ENCODE measurements at regions not wholly inside any gene's neighbourhood (a gene's known extent, or its start where the extent isn't known, plus 50 kb on each side); places are given as distances from the start of the nearest gene placed in this dataset.

DNA sequence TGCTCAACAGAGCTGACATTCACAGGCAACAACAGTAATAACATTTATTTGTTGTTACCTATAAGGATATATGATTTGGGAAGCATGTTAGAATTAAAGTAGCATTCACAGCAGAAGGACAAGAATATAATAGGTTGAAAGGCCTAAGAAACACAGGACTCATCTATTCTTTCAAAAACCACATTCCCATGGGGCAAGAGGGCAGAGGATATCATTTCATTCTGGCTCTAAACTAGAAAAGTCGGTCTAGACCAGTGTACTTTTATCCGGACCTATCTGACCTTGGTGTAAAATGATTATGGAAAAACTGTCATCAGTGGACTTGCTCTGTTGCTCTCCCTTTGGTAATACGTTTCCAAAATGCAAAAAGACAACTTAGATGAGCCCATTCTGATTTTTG lies 914.7 kb upstream of the CITED2 start:
- Mint-ChIP-seq H3K27ac (ENCODE audit: unreplicated experiment) (no peak overlapping the region), H3K4me3 (no peak overlapping the region), H3K9me3 (peaks cover 11% of the 10 kb centered on the region), H3K4me1 (peaks cover 12% of the 10 kb centered on the region), H3K27me3 (ENCODE audit: low read depth) (no peaks in the 10 kb centered on the region), H3K36me3 (ENCODE audit: low read depth) (peaks cover 10% of the 10 kb centered on the region)
- TF ChIP-seq, protein P1, sequence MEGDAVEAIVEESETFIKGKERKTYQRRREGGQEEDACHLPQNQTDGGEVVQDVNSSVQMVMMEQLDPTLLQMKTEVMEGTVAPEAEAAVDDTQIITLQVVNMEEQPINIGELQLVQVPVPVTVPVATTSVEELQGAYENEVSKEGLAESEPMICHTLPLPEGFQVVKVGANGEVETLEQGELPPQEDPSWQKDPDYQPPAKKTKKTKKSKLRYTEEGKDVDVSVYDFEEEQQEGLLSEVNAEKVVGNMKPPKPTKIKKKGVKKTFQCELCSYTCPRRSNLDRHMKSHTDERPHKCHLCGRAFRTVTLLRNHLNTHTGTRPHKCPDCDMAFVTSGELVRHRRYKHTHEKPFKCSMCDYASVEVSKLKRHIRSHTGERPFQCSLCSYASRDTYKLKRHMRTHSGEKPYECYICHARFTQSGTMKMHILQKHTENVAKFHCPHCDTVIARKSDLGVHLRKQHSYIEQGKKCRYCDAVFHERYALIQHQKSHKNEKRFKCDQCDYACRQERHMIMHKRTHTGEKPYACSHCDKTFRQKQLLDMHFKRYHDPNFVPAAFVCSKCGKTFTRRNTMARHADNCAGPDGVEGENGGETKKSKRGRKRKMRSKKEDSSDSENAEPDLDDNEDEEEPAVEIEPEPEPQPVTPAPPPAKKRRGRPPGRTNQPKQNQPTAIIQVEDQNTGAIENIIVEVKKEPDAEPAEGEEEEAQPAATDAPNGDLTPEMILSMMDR (conservative IDR thresholded peaks at IDR 0.05) = no peak
- no peak for DNase-seq (ENCODE audit: low read depth, low spot score)

DNA sequence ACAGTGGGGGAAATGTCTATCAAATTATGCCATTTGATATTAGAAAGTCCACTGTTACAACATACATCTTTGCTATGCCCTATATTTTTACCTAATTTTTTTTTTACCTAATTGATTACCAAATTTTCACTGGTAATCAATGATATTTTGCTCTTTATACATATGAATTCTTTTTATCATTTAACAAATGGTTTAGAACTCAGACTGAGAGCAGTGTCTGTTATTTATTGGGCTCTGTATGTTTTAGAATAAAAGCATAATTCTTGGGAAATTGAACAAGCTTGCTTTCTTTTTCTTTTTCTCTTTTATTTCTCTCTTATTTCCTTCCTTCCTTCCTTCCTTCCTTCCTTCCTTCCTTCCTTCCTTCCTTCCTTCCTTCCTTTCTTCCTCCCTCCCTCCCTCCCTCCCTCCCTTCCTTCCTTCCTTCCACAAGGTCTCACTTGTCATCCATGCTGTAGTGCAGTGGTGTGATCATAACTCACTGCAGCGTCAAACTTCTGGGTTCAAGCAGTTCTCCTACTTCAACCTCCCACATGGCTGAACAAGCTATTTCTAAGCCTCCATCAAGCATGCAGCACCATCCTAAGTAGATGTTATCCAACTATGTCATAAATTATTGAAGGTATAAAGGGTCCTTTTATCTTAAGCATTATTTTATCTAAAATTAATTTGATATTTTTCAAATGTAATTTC lies 911.7 kb upstream of the CITED2 start:
- DNase-seq (ENCODE audit: low read depth, low spot score) = no peak
- Mint-ChIP-seq H3K4me1 (peaks cover 12% of the 10 kb centered on the region), H3K9me3 (peaks cover under 1% of the 10 kb centered on the region), H3K27me3 (ENCODE audit: low read depth) (no peaks in the 10 kb centered on the region), H3K4me3 (no peak overlapping the region), H3K27ac (ENCODE audit: unreplicated experiment) (no peak overlapping the region), H3K36me3 (ENCODE audit: low read depth) (peaks cover 2% of the 10 kb centered on the region)
- TF ChIP-seq, protein P1 (conservative IDR thresholded peaks at IDR 0.05) = no peak

DNA sequence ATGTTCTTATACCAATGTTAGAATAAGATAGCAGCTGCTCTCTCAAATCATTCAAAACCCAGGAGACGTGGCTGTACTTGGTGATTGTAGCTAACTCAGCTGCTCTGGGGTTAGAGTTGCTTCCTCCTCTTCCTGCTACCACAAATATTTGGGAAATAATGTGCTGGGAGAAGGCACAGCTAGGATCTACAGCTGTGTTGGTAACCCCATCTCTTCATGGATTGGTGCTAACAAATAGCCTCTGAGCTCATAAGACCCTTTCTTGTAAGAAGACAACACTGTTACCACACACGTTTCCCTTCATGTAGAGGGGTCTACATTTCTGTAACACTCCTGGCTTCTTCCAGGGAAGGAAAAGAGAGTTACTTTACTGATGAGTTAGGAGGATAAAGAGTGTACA lies 911.0 kb upstream of the CITED2 start:
- Mint-ChIP-seq H3K9me3 (peaks cover 2% of the 10 kb centered on the region), H3K4me3 (no peak overlapping the region), H3K4me1 (peaks cover 12% of the 10 kb centered on the region), H3K36me3 (ENCODE audit: low read depth) (no peaks in the 10 kb centered on the region), H3K27ac (ENCODE audit: unreplicated experiment) (no peak overlapping the region), H3K27me3 (ENCODE audit: low read depth) (no peaks in the 10 kb centered on the region)
- DNase-seq (ENCODE audit: low read depth, low spot score) = no peak
- TF ChIP-seq, protein P1 (conservative IDR thresholded peaks at IDR 0.05) = no peak

DNA sequence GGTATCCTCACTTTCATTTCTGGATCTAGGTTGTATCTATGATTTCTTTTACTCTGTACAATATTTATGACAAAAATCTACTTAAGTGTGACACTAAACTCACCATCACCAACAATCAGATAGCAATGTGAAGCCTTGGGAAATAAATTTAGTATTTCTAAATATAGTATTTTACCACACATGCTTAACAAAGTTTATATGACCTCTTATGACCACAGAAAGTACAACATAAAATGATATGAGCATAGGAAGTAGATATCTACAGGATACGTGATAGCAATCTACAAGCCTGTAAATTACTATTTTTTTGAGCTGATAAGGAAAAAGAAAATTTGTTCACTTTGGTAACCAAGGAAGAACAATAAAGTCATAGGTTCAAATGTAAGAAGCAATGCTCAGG lies 910.4 kb upstream of the CITED2 start:
- no peak for DNase-seq (ENCODE audit: low read depth, low spot score)

DNA sequence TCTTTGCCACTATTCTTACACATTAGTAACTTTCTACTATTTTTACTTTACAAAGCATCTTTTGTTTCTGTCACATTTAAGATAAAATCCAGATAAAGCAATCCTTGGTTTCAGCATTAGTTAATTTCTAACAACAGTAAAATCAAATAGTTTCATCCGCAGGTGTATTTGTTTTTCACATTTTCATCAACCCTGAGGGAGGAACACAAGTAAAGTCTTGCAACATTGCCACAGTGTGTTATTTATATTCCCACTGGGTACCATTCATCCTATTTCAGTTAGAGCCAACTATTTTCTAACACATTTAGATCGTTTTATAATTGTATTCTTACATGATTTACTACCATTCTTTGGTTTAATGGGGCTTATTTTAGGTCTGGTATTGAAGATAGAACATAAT lies 908.7 kb upstream of the CITED2 start:
- no peak for DNase-seq (ENCODE audit: low read depth, low spot score)
- H3K27me3 Mint-ChIP-seq (ENCODE audit: low read depth) = no peaks in the 10 kb centered on the region
- H3K36me3 Mint-ChIP-seq (ENCODE audit: low read depth) = no peaks in the 10 kb centered on the region
- H3K9me3 Mint-ChIP-seq = peaks cover 2% of the 10 kb centered on the region
- no peak overlapping the region for H3K4me3 Mint-ChIP-seq
- H3K4me1 Mint-ChIP-seq = peaks cover 6% of the 10 kb centered on the region
- no peak overlapping the region for H3K27ac Mint-ChIP-seq (ENCODE audit: unreplicated experiment)
- TF ChIP-seq, protein P1 (conservative IDR thresholded peaks at IDR 0.05) = no peak

More for the DNA sequence above, 910.4 kb upstream of the CITED2 start:
- Mint-ChIP-seq H3K36me3 (ENCODE audit: low read depth) (no peaks in the 10 kb centered on the region), H3K27ac (ENCODE audit: unreplicated experiment) (no peak overlapping the region), H3K4me3 (no peak overlapping the region), H3K9me3 (peaks cover 2% of the 10 kb centered on the region), H3K27me3 (ENCODE audit: low read depth) (no peaks in the 10 kb centered on the region), H3K4me1 (peaks cover 12% of the 10 kb centered on the region)
- TF ChIP-seq, protein P1 (conservative IDR thresholded peaks at IDR 0.05) = no peak

Measured in neural crest cell (in vitro differentiated cells).